CD14-positive monocyte (primary cell): ENCODE measurements at regions not wholly inside any gene's neighbourhood (a gene's known extent, or its start where the extent isn't known, plus 50 kb on each side); places are given as distances from the start of the nearest gene placed in this dataset.

ENCODE experiments used
- DNase-seq, 3 donors: peaks; one replicate each; pipeline ENCODE4 v3.0.0-alpha.2; 2011 to 2022
- H2AFZ ChIP-seq: 2 replicates; pipeline ENCODE4 v1.6.0; 2012; ENCODE audit warnings: mild to moderate bottlenecking, low read depth, low read length, inconsistent platforms; ENCODE audit not compliant: insufficient read depth, poor library complexity, severe bottlenecking
- H3K27ac ChIP-seq, 2 donors: 1 replicate in 1 of 2; 2 replicates in 1 of 2; pipeline ENCODE4 v1.5.1; 2012 to 2013; ENCODE audit warnings: low read length in 2 of 2, control low read depth in 1 of 2, inconsistent platforms in 1 of 2, low read depth in 1 of 2, mild to moderate bottlenecking in 1 of 2
- H3K27me3 ChIP-seq, 2 donors: one replicate each; pipeline versions ENCODE4 v1.6.0 to v1.6.1; 2011 to 2013; ENCODE audit warnings: low read length in 2 of 2; ENCODE audit not compliant: control insufficient read depth in 2 of 2, insufficient read depth in 2 of 2
- H3K36me3 ChIP-seq, 2 donors: replicated peaks in 1 of 2; 1 replicate in 1 of 2; 2 replicates in 1 of 2; pipeline versions ENCODE4 v1.5.1 to v1.6.1; 2012 to 2013; ENCODE audit warnings: low read length in 2 of 2, control low read depth in 1 of 2, inconsistent platforms in 1 of 2, mild to moderate bottlenecking in 1 of 2; ENCODE audit not compliant: insufficient read depth in 2 of 2, control insufficient read depth in 1 of 2
- H3K4me1 ChIP-seq, 2 donors: 1 replicate in 1 of 2; 2 replicates in 1 of 2; pipeline versions ENCODE4 v1.5.1 to v1.6.1; 2012 to 2013; ENCODE audit warnings: low read length in 2 of 2, control low read depth in 1 of 2, inconsistent platforms in 1 of 2, mild to moderate bottlenecking in 1 of 2, moderate library complexity in 1 of 2; ENCODE audit not compliant: insufficient read depth in 2 of 2, control insufficient read depth in 1 of 2
- H3K4me2 ChIP-seq: replicated peaks from 2 replicates; pipeline ENCODE3; 2012; ENCODE audit warnings: low read length, moderate library complexity, mild to moderate bottlenecking; ENCODE audit not compliant: poor library complexity, severe bottlenecking; ENCODE audit errors: extremely low read depth
- H3K4me3 ChIP-seq, 3 experiments: fragments of 200-600 bp in 1 of 3; sonication (generic) in 1 of 3; replicated peaks in 1 of 3; 1 replicate in 2 of 3; 2 replicates in 1 of 3; pipeline ENCODE4 v1.5.1; 2011 to 2013; ENCODE audit warnings: low read length in 3 of 3, mild to moderate bottlenecking in 3 of 3, control low read depth in 2 of 3, low read depth in 2 of 3, inconsistent platforms in 1 of 3, moderate library complexity in 1 of 3
- H3K79me2 ChIP-seq: 2 replicates; pipeline ENCODE4 v1.6.0; 2012; ENCODE audit warnings: mild to moderate bottlenecking, control low read depth, inconsistent platforms, low read length, moderate library complexity; ENCODE audit not compliant: insufficient read depth
- H3K9ac ChIP-seq: 2 replicates; pipeline ENCODE4 v1.6.0; 2017; ENCODE audit warnings: low read length, mild to moderate bottlenecking; ENCODE audit not compliant: insufficient read depth, poor library complexity, severe bottlenecking
- H3K9me3 ChIP-seq, 2 donors: replicated peaks in 1 of 2; 1 replicate in 1 of 2; 2 replicates in 1 of 2; pipeline versions ENCODE4 v1.5.1 to v1.6.1; 2012 to 2013; ENCODE audit warnings: low read length in 2 of 2, control low read depth in 1 of 2; ENCODE audit not compliant: control insufficient read depth in 1 of 2, insufficient read depth in 1 of 2
- H4K20me1 ChIP-seq: 2 replicates; pipeline ENCODE4 v1.6.0; 2012; ENCODE audit warnings: mild to moderate bottlenecking, low read length, control low read depth, moderate library complexity; ENCODE audit not compliant: insufficient read depth
- H3K27ac Mint-ChIP-seq, 7 donors: one replicate each; pipeline ENCODE4 v1.8.0; 2020; ENCODE audit warnings: mild to moderate bottlenecking in 7 of 7, mixed read lengths in 7 of 7, moderate library complexity in 6 of 7, inconsistent platforms in 2 of 7
- H3K27me3 Mint-ChIP-seq, 3 donors: one replicate each; pipeline ENCODE4 v1.8.0; 2021 to 2022; ENCODE audit warnings: low read depth in 3 of 3, mild to moderate bottlenecking in 3 of 3, mixed read lengths in 3 of 3, moderate library complexity in 3 of 3, inconsistent platforms in 1 of 3
- H3K36me3 Mint-ChIP-seq, 2 donors: one replicate each; pipeline ENCODE4 v1.8.0; 2020; ENCODE audit warnings: mixed read lengths in 2 of 2, inconsistent platforms in 1 of 2, mild to moderate bottlenecking in 1 of 2
- H3K4me1 Mint-ChIP-seq: one replicate; pipeline ENCODE4 v1.8.0; 2020; ENCODE audit warnings: mild to moderate bottlenecking, mixed read lengths
- H3K4me3 Mint-ChIP-seq, 2 donors: one replicate each; pipeline ENCODE4 v1.8.0; 2020; ENCODE audit warnings: mild to moderate bottlenecking in 2 of 2, mixed read lengths in 2 of 2, moderate library complexity in 1 of 2
- H3K9me3 Mint-ChIP-seq, 7 donors: one replicate each; pipeline ENCODE4 v1.8.0; 2020 to 2022; ENCODE audit warnings: mixed read lengths in 7 of 7, mild to moderate bottlenecking in 6 of 7, moderate library complexity in 6 of 7, inconsistent platforms in 2 of 7
- CTCF ChIP-seq: fragments of 200-600 bp; IDR thresholded peaks from one replicate; pipeline ENCODE4 v1.8.0; 2022; ENCODE audit warnings: antibody characterized with exemption, mild to moderate bottlenecking
- WGBS: methylation state at CpG from one replicate; pipeline ENCODE4 v1.1.5; 2013; ENCODE audit warnings: missing lambda C conversion rate; ENCODE audit not compliant: insufficient coverage; 5-methylcytosine and 5-hydroxymethylcytosine counted together
- intact Hi-C, 2 donors: fragments of 100-400 bp; cut with micrococcal nuclease; formaldehyde crosslinking; loops; one replicate each; pipeline versions ENCODE4 v1.15.0 to v1.15.1; 2023

DNA sequence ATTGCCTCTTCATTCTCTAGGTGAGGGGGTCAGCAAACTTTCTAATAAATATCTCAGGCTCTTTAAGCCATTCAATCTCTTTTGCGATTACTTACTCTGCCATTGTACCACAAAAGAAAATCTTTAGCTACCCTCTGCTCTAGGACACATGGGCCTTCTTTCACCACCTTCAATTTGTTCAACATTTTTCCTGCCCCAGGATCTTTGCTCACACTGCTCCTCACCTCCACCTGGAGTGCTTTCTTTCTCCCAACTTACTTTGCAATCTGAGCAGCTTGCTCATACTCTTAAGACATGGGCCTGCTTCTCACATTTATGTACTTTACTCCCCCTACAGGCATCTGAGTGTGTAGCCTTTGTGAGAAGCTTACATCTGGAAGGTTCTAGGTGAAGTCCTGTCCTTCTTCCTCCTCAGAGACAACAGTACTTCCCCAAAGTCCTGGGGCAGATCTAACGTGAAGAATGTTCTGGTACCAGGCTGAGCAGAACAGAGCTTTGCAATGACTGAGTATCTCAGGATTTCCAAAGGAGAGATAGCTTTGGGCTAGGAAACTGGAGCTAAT, 55.0 kb upstream of the PRDM5 start:
- Mint-ChIP-seq H3K27me3 (no peaks in the 10 kb centered on the region), H3K4me3 (no peak overlapping the region), H3K9me3 (peaks cover 0 to 1% (median 0%) of the 10 kb centered on the region in 7 donors), H3K4me1 (no peaks in the 10 kb centered on the region), H3K27ac (no peak overlapping the region), H3K36me3 (no peaks in the 10 kb centered on the region)
- H4K20me1 ChIP-seq: no peaks in the 10 kb centered on the region
- H3K27ac ChIP-seq: no peak overlapping the region
- H3K36me3 ChIP-seq: no peaks in the 10 kb centered on the region
- no peak overlapping the region for H2AFZ ChIP-seq
- no peak overlapping the region for H3K9ac ChIP-seq
- no peaks in the 10 kb centered on the region for H3K27me3 ChIP-seq
- no peaks in the 10 kb centered on the region for H3K9me3 ChIP-seq
- H3K4me1 ChIP-seq: no peaks in the 10 kb centered on the region
- 100% methylated on average over 1 of the region's 2 CpGs for WGBS
- DNase-seq: peak in 1 of 3 donors; percentile 2
- intact Hi-C loops: no loop called here
- H3K4me3 ChIP-seq: no peak overlapping the region
- peak; percentile 28 for TF ChIP-seq CTCF
- H3K4me2 ChIP-seq: no peak overlapping the region
- H3K79me2 ChIP-seq: no peaks in the 10 kb centered on the region

DNA sequence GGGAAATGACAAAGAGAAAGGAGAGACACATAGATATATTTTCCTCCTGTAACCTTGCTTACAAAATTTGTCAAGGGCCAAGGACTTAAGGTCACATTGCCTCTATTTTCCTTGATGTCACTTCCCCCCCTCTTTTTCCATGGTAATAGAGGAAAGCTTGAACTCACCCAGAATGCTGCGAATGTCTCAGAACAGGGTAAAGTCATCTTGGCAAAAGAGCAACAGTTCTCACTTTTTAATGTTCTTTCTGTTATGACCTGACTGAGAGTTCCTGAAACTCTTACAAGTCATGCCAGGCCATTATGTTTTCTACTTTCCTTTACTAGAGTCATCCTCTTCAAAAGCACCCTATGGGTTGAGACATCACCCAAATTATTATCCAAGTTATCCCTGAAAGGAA, 50.7 kb upstream of the PRDM5 start:
- H3K9me3 ChIP-seq: no peaks in the 10 kb centered on the region
- H2AFZ ChIP-seq: no peak overlapping the region
- no peak for TF ChIP-seq CTCF
- no peak overlapping the region for H3K4me3 ChIP-seq
- H3K27me3 ChIP-seq: no peaks in the 10 kb centered on the region
- H3K4me2 ChIP-seq: no peak overlapping the region
- no peaks in the 10 kb centered on the region for H4K20me1 ChIP-seq
- H3K4me1 ChIP-seq: no peaks in the 10 kb centered on the region
- no peaks in the 10 kb centered on the region for H3K36me3 Mint-ChIP-seq
- H3K9me3 Mint-ChIP-seq: peaks cover 0 to 2% (median 0%) of the 10 kb centered on the region in 7 donors
- H3K27ac ChIP-seq: no peak overlapping the region
- no peak for DNase-seq
- no peak overlapping the region for H3K27ac Mint-ChIP-seq
- H3K4me1 Mint-ChIP-seq: no peaks in the 10 kb centered on the region
- H3K4me3 Mint-ChIP-seq: no peak overlapping the region
- no peaks in the 10 kb centered on the region for H3K36me3 ChIP-seq
- no CpG with 5 or more reads among the region's 1 CpG for WGBS
- H3K27me3 Mint-ChIP-seq: peaks cover 0 to 2% (median 1%) of the 10 kb centered on the region in 3 donors
- no peak overlapping the region for H3K9ac ChIP-seq
- intact Hi-C loops: no loop called here
- H3K79me2 ChIP-seq: no peaks in the 10 kb centered on the region
